Hindlimb muscle (tissue), 1 donor: ENCODE measurements at regions not wholly inside any gene's neighbourhood (a gene's known extent, or its start where the extent isn't known, plus 50 kb on each side); places are given as distances from the start of the nearest gene placed in this dataset.

Source experiments
- DNase-seq: peaks from one replicate; pipeline ENCODE4 v3.0.0-alpha.2; 2013

DNA sequence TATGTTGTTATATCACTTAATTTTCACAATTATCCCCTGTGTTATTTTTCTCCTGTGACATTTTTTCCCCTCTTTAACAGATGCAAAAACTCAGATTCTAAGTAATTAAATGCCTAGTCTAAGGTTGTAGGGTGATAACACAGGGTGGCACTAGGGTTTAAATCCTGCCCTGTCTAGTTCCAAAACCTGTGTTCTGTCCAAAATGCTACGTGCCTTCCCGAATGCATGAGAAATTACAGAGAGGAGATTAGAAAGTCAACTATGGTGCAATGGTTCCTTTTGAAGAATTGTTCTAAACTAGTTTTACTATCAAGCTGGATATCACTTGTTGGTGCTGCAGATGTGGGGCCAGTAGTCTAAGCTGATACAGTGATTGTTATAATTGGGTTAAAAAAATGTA lies 108.0 kb downstream of the DIPK2A start:
- no peak for DNase-seq

DNA sequence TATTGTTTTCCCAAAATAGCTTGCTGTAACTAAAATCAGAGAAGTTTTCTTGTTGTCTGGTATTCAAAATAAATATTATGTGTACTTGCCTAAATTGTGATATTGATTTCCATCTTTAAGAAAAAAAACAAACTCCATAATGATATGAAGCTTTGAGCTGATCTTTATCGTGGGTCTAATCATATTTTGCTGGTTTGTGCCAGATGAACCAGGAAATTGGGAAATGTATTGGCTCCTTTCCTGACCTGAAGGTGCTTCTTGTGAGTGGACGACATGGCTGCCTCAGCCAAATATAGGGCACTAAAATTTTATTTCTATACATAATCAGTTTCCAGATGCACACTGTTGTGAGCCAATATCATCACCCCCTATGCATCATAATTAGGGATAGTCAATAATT lies 113.3 kb downstream of the DIPK2A start:
- DNase-seq = no peak

DNA sequence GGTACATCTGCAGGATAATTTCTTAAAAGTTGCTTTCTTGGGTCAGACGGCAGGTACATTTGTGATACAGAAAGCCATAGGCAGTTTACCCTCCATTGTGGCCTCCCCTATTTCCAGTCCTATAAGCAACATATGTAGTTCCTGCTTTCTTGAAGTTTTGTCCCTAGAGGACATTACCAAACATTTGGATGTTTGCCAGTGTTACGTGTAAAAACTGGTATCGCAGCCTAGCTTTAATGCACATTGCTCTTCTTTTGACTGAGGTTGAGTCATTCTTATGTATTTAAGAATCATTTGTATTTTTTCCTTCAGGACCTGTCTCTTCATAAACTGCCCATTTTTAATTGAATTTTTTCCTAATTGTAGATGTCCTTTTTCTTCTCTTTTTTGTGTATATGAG lies 114.3 kb downstream of the DIPK2A start:
- DNase-seq = peak; percentile 19

DNA sequence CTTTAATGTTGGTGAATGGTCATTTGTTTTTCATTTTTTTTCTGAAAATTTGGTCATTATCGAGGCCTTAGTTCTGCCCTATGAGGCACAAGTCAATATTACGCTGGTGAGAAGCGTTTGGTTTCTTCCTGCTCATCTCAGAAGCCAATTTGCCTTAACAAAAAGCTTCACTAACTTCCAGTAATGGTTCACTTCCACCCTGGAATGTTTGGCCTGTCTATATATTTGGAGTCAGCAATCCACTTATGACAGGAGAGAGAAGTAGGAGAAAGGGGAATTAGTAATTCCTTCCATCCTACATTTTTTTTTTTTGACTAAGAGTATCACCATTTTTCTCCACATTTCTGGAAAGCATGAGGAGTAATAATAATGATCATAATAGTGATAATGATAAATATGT lies 124.4 kb downstream of the DIPK2A start:
- no peak for DNase-seq

DNA sequence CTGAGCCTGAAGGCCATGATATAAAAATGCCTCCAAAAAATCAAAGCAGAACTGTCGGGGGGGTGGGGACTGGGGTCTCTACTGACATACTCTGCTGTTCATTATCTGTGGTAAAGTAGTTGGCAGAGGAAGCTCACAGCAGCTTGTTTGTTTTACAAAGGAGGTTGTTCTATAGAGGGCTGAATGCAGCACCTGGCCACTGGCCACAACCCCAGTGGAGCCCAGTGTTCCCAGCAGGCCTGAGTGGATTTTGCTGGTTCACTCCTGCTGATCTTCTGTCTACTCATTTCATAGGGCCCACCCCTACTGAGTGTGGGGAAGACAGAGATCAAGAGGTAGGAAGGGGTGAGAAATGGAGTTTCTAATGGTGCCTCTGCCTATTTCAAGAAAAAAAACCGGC lies 125.5 kb downstream of the DIPK2A start:
- no peak for DNase-seq

DNA sequence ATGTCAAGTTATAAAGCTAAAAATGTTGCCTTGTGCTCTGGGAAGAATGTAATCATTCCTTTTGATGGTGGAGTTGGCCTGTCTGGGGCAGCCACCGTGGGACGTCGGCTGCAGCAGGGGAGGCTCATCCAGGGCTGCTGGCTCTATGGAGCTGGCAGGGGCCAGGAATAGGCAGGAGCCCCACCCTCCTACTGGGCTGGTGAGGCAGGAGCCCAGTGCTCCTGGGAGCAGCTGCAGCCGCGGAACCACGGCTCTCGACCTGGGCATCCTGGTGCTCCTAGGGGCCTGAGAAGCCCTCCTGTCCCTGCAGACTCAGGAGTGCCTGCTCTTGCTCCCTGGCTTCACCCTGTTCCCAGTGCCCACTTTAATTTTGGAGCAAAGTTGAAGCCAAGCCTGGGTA lies 127.1 kb downstream of the DIPK2A start:
- no peak for DNase-seq

DNA sequence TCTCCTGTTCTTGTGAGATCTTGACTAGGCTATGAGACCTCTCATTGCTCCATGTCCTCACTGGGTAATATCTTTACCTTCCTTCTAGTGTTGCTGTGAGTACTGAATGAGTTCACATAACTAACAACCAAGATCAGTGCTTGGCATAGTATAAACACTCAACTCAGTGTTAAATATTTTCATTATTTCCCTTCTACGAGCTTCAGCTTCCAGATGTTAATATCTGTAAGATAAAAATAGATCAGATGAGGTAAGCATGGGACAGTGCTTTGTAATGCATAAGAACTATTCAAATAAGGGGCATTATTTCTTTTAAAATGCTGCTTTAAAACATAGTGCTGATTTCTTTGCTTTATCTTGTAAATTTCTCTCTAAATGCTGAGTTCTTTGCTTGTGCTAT lies 130.8 kb downstream of the DIPK2A start:
- no peak for DNase-seq

DNA sequence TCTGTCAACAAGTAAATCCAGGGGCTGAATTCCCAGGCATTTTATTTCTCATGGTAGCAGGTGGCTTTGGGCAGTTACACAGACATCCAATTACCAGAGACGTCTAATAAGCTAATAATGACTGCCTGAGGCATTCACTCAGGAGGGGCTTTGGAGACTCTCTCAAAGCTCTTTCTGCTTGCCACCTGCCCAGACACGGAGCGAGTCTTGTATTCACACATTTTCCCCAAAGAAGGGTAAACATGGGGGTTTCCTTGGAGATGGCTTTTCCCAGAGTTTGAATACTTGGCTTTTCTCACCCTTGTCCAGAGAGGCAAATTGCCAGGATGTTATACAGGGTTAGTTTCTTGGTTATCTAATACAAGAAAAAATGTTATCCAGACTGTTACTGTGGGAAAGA lies 132.6 kb downstream of the DIPK2A start:
- peak; percentile 20 for DNase-seq

DNA sequence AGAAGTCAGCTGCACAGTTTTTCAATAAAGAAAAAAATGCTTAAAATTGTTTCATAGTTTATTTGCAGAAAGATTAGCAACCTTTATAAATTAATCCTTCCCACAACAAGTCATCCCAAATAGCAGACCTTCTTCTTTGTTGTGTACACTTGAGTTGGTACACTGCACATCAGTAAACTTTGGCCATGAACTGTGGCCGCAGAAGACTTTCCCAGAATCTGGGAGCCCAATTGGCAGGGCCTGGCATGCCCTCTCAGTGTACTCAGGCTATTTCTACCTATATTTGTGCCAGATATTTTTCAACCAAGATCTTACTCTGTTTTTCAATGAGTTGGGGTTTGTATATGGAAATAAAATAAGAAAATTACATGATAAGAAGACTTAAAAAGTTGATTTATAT lies 133.1 kb downstream of the DIPK2A start:
- DNase-seq = no peak

DNA sequence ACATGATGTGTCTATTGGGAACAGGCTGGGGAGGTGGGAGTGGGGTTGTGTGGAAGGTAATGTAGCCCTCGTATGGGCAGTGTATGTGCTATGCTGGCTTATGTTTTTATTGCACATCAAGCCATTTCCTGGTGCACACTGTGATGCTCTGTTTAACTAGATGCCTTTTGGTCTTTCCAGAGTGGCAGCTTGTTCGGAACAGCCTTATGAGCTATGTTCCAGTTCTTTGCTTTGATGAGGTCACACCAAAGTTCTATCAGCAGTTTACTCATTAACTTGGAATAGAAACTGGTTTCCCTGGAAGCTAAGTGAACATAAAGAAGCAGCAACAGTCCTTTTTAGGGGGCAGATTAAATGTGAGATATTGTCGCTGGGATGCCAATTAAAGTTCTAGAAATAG lies 133.9 kb downstream of the DIPK2A start:
- DNase-seq = no peak

DNA sequence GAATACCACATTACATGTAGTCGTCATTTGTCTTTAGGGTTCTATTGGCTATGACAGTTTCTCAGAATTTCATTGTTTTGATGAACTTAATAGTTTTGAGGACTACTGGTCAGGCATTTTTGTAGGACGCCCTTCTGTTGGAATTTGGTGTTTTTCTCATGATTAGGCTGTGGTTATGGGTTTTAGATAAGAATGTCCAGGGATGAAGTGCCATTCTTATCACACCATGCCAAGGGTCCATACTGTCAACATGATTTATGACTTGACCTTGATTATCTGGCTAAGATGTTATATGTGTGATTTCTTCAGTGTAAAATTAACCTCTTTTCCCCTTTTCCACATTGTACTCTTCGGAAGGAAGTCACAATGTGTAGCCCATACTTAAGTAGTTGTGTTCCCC lies 135.3 kb downstream of the DIPK2A start:
- DNase-seq = no peak

DNA sequence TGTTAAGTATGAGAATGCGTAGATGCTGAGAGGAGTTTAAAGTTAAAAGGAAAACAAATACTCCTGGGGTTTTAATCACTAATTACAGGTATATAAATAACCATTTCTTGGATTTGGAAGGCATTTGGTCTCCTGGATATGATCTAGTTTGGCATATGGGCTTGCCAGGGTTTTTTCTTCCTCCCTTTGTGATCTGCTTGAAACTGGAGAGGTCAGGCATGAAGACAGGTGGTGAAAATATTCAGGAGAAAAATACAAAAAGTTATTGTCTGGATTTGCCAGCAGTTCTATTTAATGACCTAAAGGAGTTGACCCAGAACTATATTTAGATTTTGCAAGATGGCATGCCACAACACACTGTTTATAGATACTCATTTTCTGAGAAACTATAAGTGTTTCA lies 136.3 kb downstream of the DIPK2A start:
- no peak for DNase-seq

DNA sequence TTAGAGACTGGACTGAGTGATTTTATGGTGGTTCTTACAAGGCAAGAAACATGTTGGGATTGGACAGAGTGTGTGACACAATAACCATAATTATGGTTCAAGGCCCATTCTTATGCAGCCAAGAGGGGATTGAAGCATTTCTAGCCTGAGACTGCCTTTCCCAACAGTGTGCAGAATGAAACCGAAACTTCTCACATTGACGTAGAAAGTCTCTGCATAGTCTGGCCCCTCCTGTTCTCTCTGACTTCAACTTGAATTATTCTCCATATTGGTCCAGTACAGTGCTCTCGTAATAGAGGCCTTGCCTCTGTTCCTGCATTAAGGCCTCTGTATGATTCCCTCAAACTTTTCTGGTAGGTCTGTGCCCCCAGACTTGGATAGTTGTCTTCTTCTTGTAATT lies 138.3 kb downstream of the DIPK2A start:
- DNase-seq = no peak

DNA sequence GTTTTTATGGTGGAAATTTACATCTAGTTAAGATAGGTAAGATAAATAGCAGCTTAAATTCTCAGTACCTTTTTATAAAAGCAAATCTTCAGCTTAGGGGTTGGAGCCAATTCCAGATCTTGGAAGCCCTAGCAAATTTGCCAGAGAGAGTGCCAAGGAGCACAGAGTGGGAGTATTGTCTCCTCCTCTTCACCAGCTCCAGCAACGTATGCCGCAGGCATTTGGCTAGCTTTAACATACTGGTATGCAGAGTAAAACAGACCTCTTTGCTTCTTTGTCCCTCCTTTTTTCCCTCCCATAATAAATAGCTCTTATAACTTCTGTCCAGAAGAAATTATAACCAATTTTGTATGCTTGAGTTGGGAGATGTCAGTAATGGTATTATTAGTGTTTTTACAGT lies 140.4 kb downstream of the DIPK2A start:
- DNase-seq = no peak

DNA sequence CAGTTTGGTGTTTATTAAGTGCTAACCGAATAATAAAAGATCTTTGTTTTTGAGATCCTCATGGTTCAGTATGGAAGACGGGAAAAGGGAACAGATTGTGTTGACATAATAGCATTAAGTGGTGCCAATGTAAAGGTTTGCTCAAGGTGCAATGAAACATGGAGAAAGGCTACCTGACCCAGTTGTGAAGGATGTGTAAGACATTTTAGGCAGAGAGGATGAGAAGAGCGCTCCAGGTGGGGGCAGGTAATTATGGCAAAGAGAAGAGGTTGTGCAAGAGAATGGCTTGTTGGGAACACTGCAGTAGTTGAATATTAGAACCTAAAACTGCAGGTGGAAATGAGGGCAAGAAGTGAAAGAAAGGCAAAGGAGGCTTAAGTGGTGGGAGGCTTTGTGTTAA lies 140.8 kb downstream of the DIPK2A start:
- DNase-seq = no peak

DNA sequence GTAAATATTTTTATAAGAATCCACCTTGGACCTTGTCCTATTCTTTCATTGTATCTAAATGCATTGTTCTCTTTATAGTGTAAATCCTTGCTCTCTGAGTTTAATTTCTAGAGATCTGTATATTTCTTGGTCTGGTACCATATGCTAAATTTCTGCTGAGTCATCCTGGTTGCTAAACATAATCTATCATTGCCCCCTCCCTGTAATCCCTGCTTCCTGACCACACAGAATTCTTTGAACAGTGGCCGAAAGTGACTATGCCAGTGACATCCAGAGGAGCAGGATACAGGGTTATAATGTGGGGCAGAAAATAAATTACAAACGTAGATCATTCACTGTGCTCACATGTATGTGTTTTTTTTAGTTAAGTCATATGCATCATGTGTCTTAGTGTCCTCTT lies 143.1 kb downstream of the DIPK2A start:
- no peak for DNase-seq

DNA sequence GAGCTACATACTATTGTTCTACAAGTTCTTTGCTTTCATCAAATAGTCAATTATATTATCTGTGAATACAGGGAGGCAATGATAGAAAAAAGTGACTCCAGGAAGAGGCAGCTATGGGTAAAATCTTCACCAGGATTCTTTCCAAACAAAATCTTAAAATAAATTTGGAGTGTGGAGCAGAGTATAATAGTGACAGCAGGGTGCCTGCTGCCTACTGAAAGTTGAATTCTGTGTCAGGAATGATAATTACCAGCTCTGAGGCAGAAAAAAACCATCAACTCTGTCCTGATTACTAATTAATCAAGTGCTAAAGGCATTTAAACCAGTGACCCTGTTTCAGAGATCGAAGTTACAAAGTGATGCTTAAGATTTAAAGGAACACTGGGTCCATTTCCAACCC lies 148.0 kb downstream of the DIPK2A start:
- no peak for DNase-seq

DNA sequence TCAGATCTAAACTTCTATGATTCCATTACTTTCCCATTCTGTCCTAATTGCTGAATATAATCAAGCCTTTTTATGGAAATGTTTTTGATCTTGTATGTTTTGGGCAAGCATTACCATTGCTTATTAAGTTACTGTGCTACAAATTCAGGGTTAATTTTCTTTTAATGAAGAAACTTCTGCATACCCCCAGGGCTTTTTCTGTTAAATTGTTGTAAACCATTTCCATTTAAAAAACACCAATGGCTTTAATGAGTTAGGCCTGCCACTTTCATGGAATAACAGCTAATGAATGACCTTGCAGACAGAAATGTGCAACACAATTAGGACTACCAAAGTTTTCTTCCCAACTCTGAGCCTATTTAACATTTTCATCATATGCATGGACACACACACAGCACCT lies 150.0 kb downstream of the DIPK2A start:
- no peak for DNase-seq

DNA sequence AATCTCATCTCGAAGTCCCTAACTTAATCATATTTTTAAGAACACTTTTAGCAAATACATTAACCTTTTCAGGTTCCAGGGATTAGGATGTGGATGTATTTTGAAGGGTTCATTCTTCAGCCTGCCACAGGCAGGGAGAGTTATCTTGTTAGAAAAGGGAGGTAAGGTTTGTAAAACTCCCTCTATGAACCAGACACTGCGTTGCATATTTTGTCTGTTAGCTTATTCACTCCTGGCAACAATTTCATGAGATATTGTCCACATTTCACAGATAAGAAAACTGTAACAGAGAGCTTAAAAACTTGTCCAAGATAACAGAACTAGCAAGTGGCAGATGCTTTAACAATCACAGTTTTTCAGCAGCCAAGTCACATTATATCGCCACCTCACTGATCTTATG lies 155.4 kb downstream of the DIPK2A start:
- no peak for DNase-seq

DNA sequence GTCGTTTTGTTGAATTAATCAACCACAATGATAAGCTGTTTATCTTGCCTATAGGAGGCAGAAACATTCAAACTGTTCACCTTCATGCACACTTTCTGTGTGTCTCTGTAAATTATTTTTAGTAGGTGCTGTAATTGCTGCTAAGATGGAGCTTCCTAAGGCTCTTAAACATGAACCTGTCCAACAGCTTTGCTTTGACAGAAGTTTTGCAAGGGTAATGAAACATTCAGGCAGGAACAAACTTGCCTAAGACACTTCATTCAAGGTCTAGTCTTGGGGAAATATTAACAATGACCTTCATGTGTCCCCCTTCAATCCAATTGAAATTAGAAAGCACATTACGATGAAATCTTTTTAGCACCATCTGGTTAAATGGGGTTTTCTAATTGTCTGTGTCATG lies 156.1 kb downstream of the DIPK2A start:
- DNase-seq = no peak

DNA sequence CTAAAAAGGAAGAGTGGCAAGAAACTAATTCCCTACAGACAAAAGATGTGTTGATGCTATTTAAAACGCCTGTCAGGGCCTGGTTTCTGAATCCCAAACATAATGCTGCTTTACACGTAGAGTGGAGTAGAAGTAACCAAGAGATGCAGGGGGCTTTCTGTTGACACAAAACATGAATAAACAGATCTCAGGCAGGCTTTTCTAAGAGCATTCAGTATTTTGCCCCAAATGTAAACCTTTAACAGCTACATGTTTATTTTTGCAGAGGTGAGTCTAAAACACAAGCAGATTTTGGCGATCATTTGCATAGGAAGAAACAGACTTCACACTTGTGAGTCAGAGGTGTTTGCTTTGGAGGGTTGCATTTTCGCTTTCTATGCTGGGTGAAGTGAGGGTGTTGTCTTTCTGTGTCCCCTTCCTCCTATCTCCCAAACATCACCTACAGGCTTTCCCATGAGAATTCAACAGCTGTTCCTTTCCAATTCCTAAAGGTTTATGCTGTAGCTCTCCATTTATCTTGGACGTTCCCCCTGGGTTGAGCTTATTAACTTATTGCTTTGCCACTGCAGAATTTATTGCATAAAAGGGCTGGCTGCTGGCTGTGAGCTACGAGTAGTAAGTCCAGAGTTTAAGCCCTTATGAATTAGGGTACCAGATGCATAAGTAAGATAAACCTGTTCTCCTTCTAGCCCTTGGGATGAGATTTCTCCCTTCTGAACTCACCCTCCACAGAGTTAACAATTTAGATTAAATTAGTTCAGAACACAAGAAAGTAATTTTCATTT lies 156.7 kb downstream of the DIPK2A start:
- DNase-seq = no peak

DNA sequence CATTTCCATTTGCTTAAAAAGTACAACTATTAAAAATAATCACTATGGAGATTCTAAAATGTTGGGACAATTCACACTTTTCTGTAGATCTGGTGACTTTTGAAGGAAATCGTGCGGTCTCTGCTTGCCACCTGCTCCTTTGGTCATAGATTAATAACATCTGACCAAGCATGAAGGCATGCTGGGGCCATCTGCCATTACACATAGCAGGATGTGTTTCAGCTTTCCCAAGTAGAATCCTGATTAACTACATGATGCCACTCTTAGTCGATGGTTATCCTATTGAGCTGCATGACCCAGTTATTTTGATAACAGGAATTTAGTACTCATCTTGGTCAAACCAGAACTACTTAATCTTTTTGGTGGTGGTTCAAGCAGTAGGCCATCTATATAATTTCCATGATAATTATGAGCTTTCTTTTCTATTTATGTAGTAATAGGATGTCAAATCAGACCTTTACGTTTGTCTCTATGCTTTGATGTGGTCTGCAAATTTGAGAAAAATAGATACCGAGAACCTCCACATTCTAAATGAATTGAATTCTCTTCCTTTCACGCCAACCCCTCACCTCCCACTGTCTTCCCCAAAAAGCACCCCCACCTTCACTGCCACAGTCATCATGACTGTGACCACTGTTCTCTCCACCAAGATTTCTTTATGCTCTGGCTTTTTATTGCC lies 158.1 kb downstream of the DIPK2A start:
- no peak for DNase-seq

DNA sequence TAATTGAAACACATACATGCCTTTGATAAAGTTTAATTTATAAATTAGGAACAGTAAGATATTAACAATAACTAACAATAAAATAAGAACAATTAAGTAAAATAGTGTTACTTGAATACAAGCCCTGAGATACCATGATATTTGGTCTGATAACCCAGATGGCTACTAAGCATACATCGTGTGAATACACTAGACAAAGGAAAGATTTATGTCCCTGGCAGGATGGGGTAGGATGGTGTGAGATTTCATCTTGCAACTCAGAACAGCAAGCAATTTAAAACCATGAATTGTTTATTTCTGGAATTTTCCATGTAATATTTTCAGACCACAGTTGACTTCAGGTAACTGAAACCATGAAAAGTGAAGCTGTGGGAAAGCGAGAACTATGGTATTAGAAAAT lies 169.5 kb downstream of the DIPK2A start:
- no peak for DNase-seq

DNA sequence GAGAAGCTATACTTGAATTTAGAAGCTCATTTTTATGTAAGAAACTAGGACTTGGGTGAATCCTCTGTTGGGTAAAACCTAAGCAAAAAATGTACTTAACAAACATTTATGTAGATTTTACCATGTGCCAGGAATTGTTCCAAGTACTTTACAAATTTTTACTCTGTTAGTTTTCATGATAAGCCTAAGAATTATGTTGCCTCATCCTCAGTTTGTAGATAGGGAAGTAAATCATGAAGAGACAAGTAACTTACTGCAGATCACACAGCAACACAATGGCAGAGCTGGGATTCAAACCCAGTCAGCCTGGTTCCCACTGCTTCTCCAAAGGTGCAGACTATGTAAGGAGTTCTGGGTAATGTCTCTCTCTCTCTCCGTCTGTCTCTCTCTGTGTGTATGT lies 169.9 kb downstream of the DIPK2A start:
- no peak for DNase-seq
